ENCODE measurements at regions not wholly inside any gene's neighbourhood (a gene's known extent, or its start where the extent isn't known, plus 50 kb on each side); places are given as distances from the start of the nearest gene placed in this dataset.

DNA sequence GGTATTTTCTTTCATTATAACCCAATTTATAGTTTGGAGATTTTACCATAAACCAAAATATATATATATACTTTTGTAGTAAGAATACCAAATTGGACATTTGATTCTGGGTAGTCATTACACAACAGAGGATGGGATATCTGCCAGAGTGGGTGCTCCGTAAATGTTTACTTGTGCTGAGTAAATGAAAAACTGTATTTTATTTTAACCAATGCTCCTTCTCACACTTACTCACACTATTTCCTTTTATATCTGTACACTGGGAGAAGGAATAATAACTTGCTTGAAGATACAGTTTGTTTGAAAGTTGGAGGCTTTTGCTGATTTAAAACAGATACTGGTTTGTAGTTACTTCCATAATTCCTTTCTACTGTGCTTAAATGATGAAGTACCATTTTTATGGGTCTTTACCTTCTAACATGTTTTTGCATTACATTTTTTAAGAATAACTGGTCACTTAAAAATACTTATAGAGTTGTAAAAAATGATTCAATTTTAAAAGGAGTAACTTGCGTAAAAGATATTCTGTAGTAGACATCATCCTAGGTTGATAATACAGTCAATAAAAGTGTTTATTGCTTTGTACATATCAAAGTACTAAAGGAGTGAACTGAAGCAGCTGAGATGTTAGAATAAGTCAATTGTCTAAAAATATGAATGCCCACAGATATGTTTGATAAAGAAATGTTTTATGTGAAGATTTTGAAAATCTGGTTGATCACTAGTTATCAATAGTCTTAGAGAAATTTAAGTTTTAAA lies 411.7 kb downstream of the UTRN start (continued):
- TF ChIP-seq JUND (IDR thresholded peaks at IDR 0.05; ENCODE audit: low read length) = no peak
- no peak for TF ChIP-seq CBX8 (IDR thresholded peaks at IDR 0.05; ENCODE audit: borderline replicate concordance, low read depth, low read length)
- no peak for TF ChIP-seq SP1 (IDR thresholded peaks at IDR 0.05; ENCODE audit: low read depth, low read length)
- no peak for TF ChIP-seq HDAC2 (IDR thresholded peaks at IDR 0.05; ENCODE audit: borderline replicate concordance in 1 of 2, low read depth in 2 of 2, low read length in 2 of 2)
- TF ChIP-seq SUZ12 (IDR thresholded peaks at IDR 0.05; ENCODE audit: low read length) = no peak
- no peak for TF ChIP-seq CHD2 (IDR thresholded peaks at IDR 0.05; ENCODE audit: low read length)

All from H1 (cell line).